ENCODE measurements at regions not wholly inside any gene's neighbourhood (a gene's known extent, or its start where the extent isn't known, plus 50 kb on each side); places are given as distances from the start of the nearest gene placed in this dataset.

- no peak for TF ChIP-seq CTCF (IDR thresholded peaks at IDR 0.05; ENCODE audit: extremely low read depth, low read depth, low read length)
- Histone ChIP-seq H3K79me2 (ENCODE audit: insufficient read depth, low read length) (no peaks in the 10 kb centered on the region), H3K9me3 (ENCODE audit: low read depth, low read length) (no peaks in the 10 kb centered on the region), H3K4me3 (ENCODE audit: insufficient read depth, low read length) (no peak overlapping the region), H3K27ac (ENCODE audit: low read depth, low read length) (no peak overlapping the region), H3K4me2 (ENCODE audit: insufficient read depth, low read length) (no peak overlapping the region), H3K27me3 (ENCODE audit: insufficient read depth, low read length) (no peaks in the 10 kb centered on the region), H4K20me1 (ENCODE audit: insufficient read depth, low read length) (no peaks in the 10 kb centered on the region), H3K36me3 (ENCODE audit: insufficient read depth, low read length) (no peaks in the 10 kb centered on the region), H3K4me1 (ENCODE audit: insufficient read depth, low read length) (peaks cover 12% of the 10 kb centered on the region), H2AFZ (ENCODE audit: low read length) (no peak overlapping the region)
- no peak for DNase-seq (ENCODE audit: insufficient read length, low spot score, missing footprints)
These were observed 902.4 kb upstream of the RAG2 start for GRCh38 chr11:37500425-37500824.

DNA sequence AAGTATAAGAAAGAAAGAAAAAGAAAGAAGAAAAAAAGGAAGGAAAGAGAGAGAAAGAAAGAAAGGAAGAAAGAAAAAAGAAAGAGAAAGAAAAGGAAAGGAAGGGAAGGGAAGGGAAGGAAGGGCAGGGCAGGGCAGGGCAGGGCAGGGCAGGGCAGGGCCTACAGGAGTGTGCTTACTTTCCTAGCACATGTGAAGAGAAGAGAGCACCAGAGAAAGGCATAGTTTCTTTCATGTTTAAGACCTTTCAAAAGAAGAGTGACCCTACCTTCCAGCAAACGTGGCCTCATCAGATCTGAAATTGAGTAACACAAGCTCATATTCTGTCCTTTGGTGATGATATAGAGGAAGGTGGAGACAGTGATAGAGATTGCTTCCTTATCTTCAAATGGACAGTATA, 899.3 kb upstream of the RAG2 start:
- no peak for DNase-seq (ENCODE audit: insufficient read length, low spot score, missing footprints)
- H3K4me3 ChIP-seq (ENCODE audit: insufficient read depth, low read length) = no peak overlapping the region
- no peaks in the 10 kb centered on the region for H3K27me3 ChIP-seq (ENCODE audit: insufficient read depth, low read length)
- TF ChIP-seq CTCF (IDR thresholded peaks at IDR 0.05; ENCODE audit: extremely low read depth, low read depth, low read length) = no peak
- no peaks in the 10 kb centered on the region for H3K79me2 ChIP-seq (ENCODE audit: insufficient read depth, low read length)
- no peaks in the 10 kb centered on the region for H3K4me1 ChIP-seq (ENCODE audit: insufficient read depth, low read length)
- H2AFZ ChIP-seq (ENCODE audit: low read length) = no peak overlapping the region
- H3K36me3 ChIP-seq (ENCODE audit: insufficient read depth, low read length) = no peaks in the 10 kb centered on the region
- no peak overlapping the region for H3K27ac ChIP-seq (ENCODE audit: low read depth, low read length)
- no peaks in the 10 kb centered on the region for H3K9me3 ChIP-seq (ENCODE audit: low read depth, low read length)
- H3K4me2 ChIP-seq (ENCODE audit: insufficient read depth, low read length) = no peak overlapping the region
- H4K20me1 ChIP-seq (ENCODE audit: insufficient read depth, low read length) = no peaks in the 10 kb centered on the region

GRCh38 chr11:37496201-37496600, 898.2 kb upstream of the RAG2 start:
- Histone ChIP-seq H3K4me2 (ENCODE audit: insufficient read depth, low read length) (no peak overlapping the region), H3K4me3 (ENCODE audit: insufficient read depth, low read length) (no peak overlapping the region), H3K79me2 (ENCODE audit: insufficient read depth, low read length) (no peaks in the 10 kb centered on the region), H3K27ac (ENCODE audit: low read depth, low read length) (no peak overlapping the region), H2AFZ (ENCODE audit: low read length) (no peak overlapping the region), H3K9me3 (ENCODE audit: low read depth, low read length) (no peaks in the 10 kb centered on the region), H4K20me1 (ENCODE audit: insufficient read depth, low read length) (no peaks in the 10 kb centered on the region), H3K4me1 (ENCODE audit: insufficient read depth, low read length) (no peaks in the 10 kb centered on the region), H3K36me3 (ENCODE audit: insufficient read depth, low read length) (no peaks in the 10 kb centered on the region), H3K27me3 (ENCODE audit: insufficient read depth, low read length) (no peaks in the 10 kb centered on the region)
- no peak for DNase-seq (ENCODE audit: insufficient read length, low spot score, missing footprints)
- no peak for TF ChIP-seq CTCF (IDR thresholded peaks at IDR 0.05; ENCODE audit: extremely low read depth, low read depth, low read length)

DNA sequence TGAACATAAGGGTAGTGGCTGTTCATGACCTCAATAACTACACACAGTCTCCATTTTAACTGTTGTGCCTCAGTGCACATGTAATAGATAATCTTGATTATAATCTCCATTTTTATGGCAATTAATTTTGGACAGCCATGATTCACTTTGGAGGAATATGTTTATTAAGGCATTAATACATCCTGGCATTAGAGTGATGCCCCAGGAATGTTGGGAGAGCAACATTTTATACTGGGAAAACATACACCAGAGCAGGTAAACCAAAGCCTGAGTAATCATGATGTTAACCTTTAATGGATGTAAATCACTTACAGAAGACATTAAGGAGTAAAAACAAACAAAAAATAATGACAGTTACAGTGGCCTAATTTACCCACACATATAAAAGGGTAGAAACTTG, 886.3 kb upstream of the RAG2 start:
- Histone ChIP-seq H3K27me3 (ENCODE audit: insufficient read depth, low read length) (no peaks in the 10 kb centered on the region), H3K4me1 (ENCODE audit: insufficient read depth, low read length) (no peaks in the 10 kb centered on the region), H3K4me3 (ENCODE audit: insufficient read depth, low read length) (no peak overlapping the region), H3K27ac (ENCODE audit: low read depth, low read length) (no peak overlapping the region), H3K36me3 (ENCODE audit: insufficient read depth, low read length) (no peaks in the 10 kb centered on the region), H3K4me2 (ENCODE audit: insufficient read depth, low read length) (no peak overlapping the region), H4K20me1 (ENCODE audit: insufficient read depth, low read length) (no peaks in the 10 kb centered on the region), H3K9me3 (ENCODE audit: low read depth, low read length) (no peaks in the 10 kb centered on the region), H3K79me2 (ENCODE audit: insufficient read depth, low read length) (no peaks in the 10 kb centered on the region), H2AFZ (ENCODE audit: low read length) (no peak overlapping the region)
- no peak for DNase-seq (ENCODE audit: insufficient read length, low spot score, missing footprints)
- no peak for TF ChIP-seq CTCF (IDR thresholded peaks at IDR 0.05; ENCODE audit: extremely low read depth, low read depth, low read length)

All from osteoblast (primary cell).